IMR-90 (cell line): ENCODE measurements at regions not wholly inside any gene's neighbourhood (a gene's known extent, or its start where the extent isn't known, plus 50 kb on each side); places are given as distances from the start of the nearest gene placed in this dataset.

ENCODE experiments used
- ATAC-seq: fragments of 200-7000 bp; cut with Tn5 transposase; 2 replicates; pipeline ENCODE4 v1.9.1; 2020; ENCODE audit warnings: low read depth, mild to moderate bottlenecking, moderate library complexity
- BruUV-seq: library from RNA; stranded (reverse); fragments of 400-500 nt; replicated peaks from 2 replicates; lab custom pipeline; 2021; lab: Mats Ljungman, UMichigan
- CTCF ChIA-PET: fragments of 300-600 bp; formaldehyde crosslinking; extraction: SDS; loops from one replicate; lab custom pipeline; 2021; ENCODE audit warnings: antibody characterized with exemption; lab: Yijun Ruan, JAX
- POLR2A ChIA-PET: fragments of 300-600 bp; sonication (Branson Sonifier 250); formaldehyde crosslinking; loops from one replicate; lab custom pipeline; 2022; ENCODE audit warnings: antibody characterized with exemption; ENCODE audit not compliant: unreplicated experiment; lab: Charles Lee
- DNase-seq: peaks from one replicate; pipeline ENCODE4 v3.0.0; 2013
- H2AFZ ChIP-seq: replicated peaks from 2 replicates; pipeline ENCODE3; 2013; ENCODE audit warnings: low read length, mild to moderate bottlenecking; ENCODE audit not compliant: poor library complexity
- H2AK5ac ChIP-seq: 2 replicates; pipeline ENCODE4 v1.6.1; 2013; ENCODE audit warnings: low read depth, low read length, inconsistent platforms
- H2AK9ac ChIP-seq: replicated peaks from 2 replicates; pipeline ENCODE3; 2013; ENCODE audit warnings: mild to moderate bottlenecking, low read depth, low read length, moderate library complexity; ENCODE audit not compliant: poor library complexity
- H2BK120ac ChIP-seq: 2 replicates; pipeline ENCODE4 v1.6.1; 2013; ENCODE audit warnings: low read depth, low read length, inconsistent platforms
- H2BK15ac ChIP-seq: 3 replicates; pipeline ENCODE4 v1.6.1; 2013; ENCODE audit warnings: low read depth, low read length, inconsistent platforms
- H2BK20ac ChIP-seq: 2 replicates; pipeline ENCODE4 v1.6.1; 2013; ENCODE audit warnings: low read depth, mild to moderate bottlenecking, inconsistent platforms, low read length, moderate library complexity
- H2BK5ac ChIP-seq: 2 replicates; pipeline ENCODE4 v1.6.1; 2013; ENCODE audit warnings: mild to moderate bottlenecking, low read depth, low read length, inconsistent platforms; ENCODE audit not compliant: poor library complexity, severe bottlenecking
- H3K14ac ChIP-seq: replicated peaks from 2 replicates; pipeline ENCODE4 v1.6.1; 2013; ENCODE audit warnings: low read depth, low read length, inconsistent platforms
- H3K18ac ChIP-seq: 2 replicates; pipeline ENCODE4 v1.6.1; 2013; ENCODE audit warnings: low read depth, low read length, control low read depth
- H3K23ac ChIP-seq: 2 replicates; pipeline ENCODE4 v1.6.1; 2013; ENCODE audit warnings: low read depth, low read length, inconsistent platforms
- H3K27ac ChIP-seq: 2 replicates; pipeline ENCODE4 v1.5.1; 2013; ENCODE audit warnings: mild to moderate bottlenecking, control low read depth, low read length; ENCODE audit not compliant: insufficient read depth
- H3K27me3 ChIP-seq: 2 replicates; pipeline ENCODE4 v1.6.1; 2013; ENCODE audit warnings: low read length; ENCODE audit not compliant: control insufficient read depth, insufficient read depth
- H3K36me3 ChIP-seq: 2 replicates; pipeline ENCODE4 v1.6.1; 2013; ENCODE audit warnings: low read length, mixed read lengths; ENCODE audit not compliant: control insufficient read depth, insufficient read depth
- H3K4ac ChIP-seq: 2 replicates; pipeline ENCODE4 v1.6.1; 2013; ENCODE audit warnings: low read depth, low read length, inconsistent platforms
- H3K4me1 ChIP-seq: 2 replicates; pipeline ENCODE4 v1.6.1; 2013; ENCODE audit warnings: low read length, mixed read lengths; ENCODE audit not compliant: control insufficient read depth, insufficient read depth
- H3K4me2 ChIP-seq: 2 replicates; pipeline ENCODE4 v1.6.1; 2013; ENCODE audit warnings: low read depth, mild to moderate bottlenecking, control low read depth, low read length, moderate library complexity
- H3K4me3 ChIP-seq: 2 replicates; pipeline ENCODE4 v1.5.1; 2013; ENCODE audit warnings: low read depth, mild to moderate bottlenecking, control low read depth, low read length, moderate library complexity; ENCODE audit not compliant: insufficient read depth
- H3K56ac ChIP-seq: 2 replicates; pipeline ENCODE4 v1.6.1; 2013; ENCODE audit warnings: low read length, inconsistent platforms; ENCODE audit not compliant: insufficient read depth; ENCODE audit errors: extremely low read depth
- H3K79me1 ChIP-seq, 2 experiments: 2 replicates each; pipeline ENCODE4 v1.6.1; 2013; ENCODE audit warnings: low read length in 2 of 2, inconsistent platforms in 1 of 2, low read depth in 1 of 2
- H3K9ac ChIP-seq: 2 replicates; pipeline ENCODE4 v1.6.1; 2013; ENCODE audit warnings: low read depth, low read length, control low read depth
- H3K9me1 ChIP-seq: 2 replicates; pipeline ENCODE4 v1.6.1; 2013; ENCODE audit warnings: low read length, inconsistent platforms; ENCODE audit not compliant: insufficient read depth
- H3K9me3 ChIP-seq: 2 replicates; pipeline ENCODE4 v1.6.1; 2013; ENCODE audit warnings: low read length; ENCODE audit not compliant: control insufficient read depth, insufficient read depth
- H4K20me1 ChIP-seq: 2 replicates; pipeline ENCODE4 v1.6.1; 2013; ENCODE audit warnings: low read length, inconsistent platforms; ENCODE audit not compliant: insufficient read depth
- H4K5ac ChIP-seq: 2 replicates; pipeline ENCODE4 v1.6.1; 2013; ENCODE audit warnings: mild to moderate bottlenecking, low read depth, low read length, control low read depth
- H4K8ac ChIP-seq, 2 experiments: 2 replicates each; pipeline ENCODE4 v1.6.1; 2013; ENCODE audit warnings: low read depth in 2 of 2, low read length in 2 of 2, control low read depth in 1 of 2, inconsistent platforms in 1 of 2
- H4K91ac ChIP-seq: 2 replicates; pipeline ENCODE4 v1.6.1; 2013; ENCODE audit warnings: low read depth, low read length, inconsistent platforms; ENCODE audit not compliant: insufficient read depth
- CEBPB ChIP-seq: IDR thresholded peaks from 2 replicates; pipeline ENCODE4 v1.6.1; 2012; ENCODE audit warnings: low read depth, low read length, improper control_type of control experiment
- CHD1 ChIP-seq: IDR thresholded peaks from 2 replicates; pipeline ENCODE4 v1.6.1; 2012; ENCODE audit warnings: low read depth, low read length, improper control_type of control experiment
- FOS ChIP-seq: fragments of 150-350 bp; IDR thresholded peaks from 2 replicates; pipeline ENCODE4 v1.6.1; 2016; ENCODE audit warnings: low read depth, low read length
- MAFK ChIP-seq: IDR thresholded peaks from 2 replicates; pipeline ENCODE4 v1.6.1; 2012; ENCODE audit warnings: low read depth, low read length, improper control_type of control experiment
- MAZ ChIP-seq: IDR thresholded peaks from 2 replicates; pipeline ENCODE4 v1.6.1; 2012; ENCODE audit warnings: low read depth, mild to moderate bottlenecking, low read length, improper control_type of control experiment, moderate library complexity, borderline replicate concordance
- NFE2L2 ChIP-seq: fragments of 150-350 bp; IDR thresholded peaks from 2 replicates; pipeline ENCODE4 v1.6.1; 2016; ENCODE audit warnings: low read depth, mild to moderate bottlenecking, low read length
- POLR2A ChIP-seq: IDR thresholded peaks from 2 replicates; pipeline ENCODE4 v1.6.1; 2012; ENCODE audit warnings: mild to moderate bottlenecking, low read depth, low read length
- RAD21 ChIP-seq: IDR thresholded peaks from 2 replicates; pipeline ENCODE4 v1.6.1; 2012; ENCODE audit warnings: low read length, improper control_type of control experiment
- RCOR1 ChIP-seq: IDR thresholded peaks from 2 replicates; pipeline ENCODE4 v1.6.1; 2012; ENCODE audit warnings: mild to moderate bottlenecking, low read length, improper control_type of control experiment; ENCODE audit not compliant: insufficient replicate concordance
- RFX5 ChIP-seq: IDR thresholded peaks from 2 replicates; pipeline ENCODE4 v1.8.0; 2012; ENCODE audit warnings: low read depth, mild to moderate bottlenecking, low read length, moderate library complexity
- WGBS, 2 experiments: methylation state at CpG; one replicate each; pipeline versions ENCODE4 v1.1.5 to v1.1.7; 2013; ENCODE audit warnings: missing lambda C conversion rate in 2 of 2; ENCODE audit not compliant: insufficient read length in 1 of 2; ENCODE audit errors: extremely low coverage in 2 of 2; 5-methylcytosine and 5-hydroxymethylcytosine counted together
- dilution Hi-C: fragments of 300-500 bp; cut with HindIII; formaldehyde crosslinking; loops from one replicate; pipeline ENCODE4 v1.14.3; 2018; ENCODE audit warnings: low sequenced_read_pairs; ENCODE audit not compliant: unreplicated experiment
- in situ Hi-C: fragments of 300-500 bp; cut with MboI; formaldehyde crosslinking; loops from 3 replicates; pipeline ENCODE4 v1.14.3; 2019; ENCODE audit warnings: low sequenced_read_pairs, inconsistent platforms, mixed read lengths
- intact Hi-C: fragments of 100-400 bp; cut with micrococcal nuclease; formaldehyde crosslinking; loops from 2 replicates; pipeline ENCODE4 v1.10.0; 2022
- TF ChIP-seq, protein P1 (sequence below): fragments of 150-350 bp; IDR thresholded peaks from 2 replicates; pipeline ENCODE4 v1.6.1; 2016; ENCODE audit warnings: low read depth, mild to moderate bottlenecking, low read length, moderate library complexity, borderline replicate concordance
- TF ChIP-seq, protein P2 (sequence below): fragments of 150-350 bp; IDR thresholded peaks from 2 replicates; pipeline ENCODE4 v1.6.1; 2017; ENCODE audit warnings: mild to moderate bottlenecking, antibody characterized with exemption, low read length, low read depth

DNA sequence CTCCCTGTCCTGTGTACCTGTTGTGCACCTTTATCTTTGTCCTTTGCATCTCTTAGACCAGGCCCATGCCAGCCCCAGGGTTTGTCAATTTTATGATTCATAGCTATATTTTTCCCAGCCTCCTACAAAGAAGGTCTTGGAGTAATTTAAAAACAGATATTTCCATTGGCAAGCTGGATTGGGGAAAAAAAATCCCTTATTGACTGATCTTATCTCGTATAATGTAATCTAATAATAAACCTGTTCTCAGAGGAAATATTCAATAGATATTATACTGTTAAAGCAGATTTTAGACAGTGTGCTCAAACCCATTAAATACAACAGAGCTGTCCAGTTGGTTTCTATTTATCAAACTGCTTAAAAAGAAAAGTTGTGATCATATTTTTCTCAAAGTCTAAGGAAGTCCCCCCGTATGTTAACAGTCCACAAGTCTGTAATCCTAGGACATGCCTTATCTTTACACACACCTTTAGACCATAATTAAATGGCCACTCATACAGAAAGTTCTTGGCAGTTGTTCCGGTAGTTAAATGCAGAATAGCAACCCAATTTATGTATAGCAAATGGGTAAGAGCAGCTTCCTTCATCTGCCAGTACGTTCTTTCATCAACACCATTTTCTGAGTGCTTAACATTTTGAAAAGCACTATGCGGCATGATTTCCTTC, 700.9 kb upstream of the NR2F2 start:
- H3K4me1 ChIP-seq = peaks cover 3% of the 10 kb centered on the region
- DNase-seq = no peak
- in situ Hi-C loops (no loop called here), dilution Hi-C loops (no loop called here), intact Hi-C loops (no loop called here)
- H4K91ac ChIP-seq = no peak overlapping the region
- no peak overlapping the region for H2BK15ac ChIP-seq
- H3K56ac ChIP-seq = no peak overlapping the region
- H2BK120ac ChIP-seq = no peak overlapping the region
- H2AK5ac ChIP-seq = no peak overlapping the region
- CTCF ChIA-PET = interaction anchor here (0.6 kb wide), 2 partner anchors 11 to 698 kb away, joined by 3 to 5 read pairs; no protein-coding TSS in a partner anchor
- H3K18ac ChIP-seq = no peak overlapping the region
- no peaks in the 10 kb centered on the region for H3K27me3 ChIP-seq
- H3K36me3 ChIP-seq = no peaks in the 10 kb centered on the region
- no peak overlapping the region for H3K9ac ChIP-seq
- no peak overlapping the region for H2AK9ac ChIP-seq
- no peaks in the 10 kb centered on the region for H3K9me3 ChIP-seq
- POLR2A ChIA-PET = no interaction called here
- H3K27ac ChIP-seq = no peak overlapping the region
- 80% methylated on average over 1 of the region's 5 CpGs; no CpG with 5 or more reads in 1 of the 2 experiments for WGBS, 2 experiments
- H3K14ac ChIP-seq = no peak overlapping the region
- H3K23ac ChIP-seq = no peak overlapping the region
- no peak overlapping the region for H4K8ac ChIP-seq
- H2BK5ac ChIP-seq = no peak overlapping the region
- H3K4me3 ChIP-seq = no peak overlapping the region
- no peak overlapping the region for H4K5ac ChIP-seq
- no TSS peak for BruUV-seq
- H4K20me1 ChIP-seq = no peaks in the 10 kb centered on the region
- no peak overlapping the region for H3K4me2 ChIP-seq
- no peaks in the 10 kb centered on the region for H3K9me1 ChIP-seq
- H2AFZ ChIP-seq = no peak overlapping the region
- H2BK20ac ChIP-seq = no peak overlapping the region
- TF ChIP-seq RFX5 (no peak), NFE2L2 (no peak), RAD21 (no peak), MAFK (no peak), CEBPB (no peak), MAZ (no peak), RCOR1 (no peak), POLR2A (no peak), FOS (no peak), CHD1 (no peak)
- TF ChIP-seq, protein P1, sequence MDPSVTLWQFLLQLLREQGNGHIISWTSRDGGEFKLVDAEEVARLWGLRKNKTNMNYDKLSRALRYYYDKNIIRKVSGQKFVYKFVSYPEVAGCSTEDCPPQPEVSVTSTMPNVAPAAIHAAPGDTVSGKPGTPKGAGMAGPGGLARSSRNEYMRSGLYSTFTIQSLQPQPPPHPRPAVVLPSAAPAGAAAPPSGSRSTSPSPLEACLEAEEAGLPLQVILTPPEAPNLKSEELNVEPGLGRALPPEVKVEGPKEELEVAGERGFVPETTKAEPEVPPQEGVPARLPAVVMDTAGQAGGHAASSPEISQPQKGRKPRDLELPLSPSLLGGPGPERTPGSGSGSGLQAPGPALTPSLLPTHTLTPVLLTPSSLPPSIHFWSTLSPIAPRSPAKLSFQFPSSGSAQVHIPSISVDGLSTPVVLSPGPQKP = no peak
- TF ChIP-seq, protein P2, sequence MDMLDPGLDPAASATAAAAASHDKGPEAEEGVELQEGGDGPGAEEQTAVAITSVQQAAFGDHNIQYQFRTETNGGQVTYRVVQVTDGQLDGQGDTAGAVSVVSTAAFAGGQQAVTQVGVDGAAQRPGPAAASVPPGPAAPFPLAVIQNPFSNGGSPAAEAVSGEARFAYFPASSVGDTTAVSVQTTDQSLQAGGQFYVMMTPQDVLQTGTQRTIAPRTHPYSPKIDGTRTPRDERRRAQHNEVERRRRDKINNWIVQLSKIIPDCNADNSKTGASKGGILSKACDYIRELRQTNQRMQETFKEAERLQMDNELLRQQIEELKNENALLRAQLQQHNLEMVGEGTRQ = no peak
- no peaks in the 10 kb centered on the region for H3K79me1 ChIP-seq
- no peak for ATAC-seq
- no peak overlapping the region for H3K4ac ChIP-seq
